CD4-positive, alpha-beta T cell (primary cell): ENCODE measurements at regions not wholly inside any gene's neighbourhood (a gene's known extent, or its start where the extent isn't known, plus 50 kb on each side); places are given as distances from the start of the nearest gene placed in this dataset.

Experiments
- ATAC-seq: fragments of 200-7000 bp; cut with Tn5 transposase; one replicate; pipeline ENCODE4 v1.10.0; 2022; ENCODE audit warnings: mild to moderate bottlenecking; ENCODE audit not compliant: poor library complexity
- CTCF ChIA-PET: fragments of 350-600 bp; sonication (Branson Sonifier 250); formaldehyde crosslinking; loops from one replicate; lab custom pipeline; 2021; ENCODE audit warnings: antibody characterized with exemption, inconsistent platforms; lab: Charles Lee
- POLR2A ChIA-PET: fragments of 350-600 bp; sonication (Branson Sonifier 250); formaldehyde crosslinking; loops from one replicate; lab custom pipeline; 2021; ENCODE audit warnings: antibody characterized with exemption, inconsistent platforms; lab: Charles Lee
- DNase-seq, 14 experiments: peaks; one replicate each; pipeline ENCODE4 v3.0.0-alpha.2; 2013 to 2020; ENCODE audit warnings: mixed read lengths in 2 of 14
- H3K27ac ChIP-seq, 2 donors: one replicate each; pipeline versions ENCODE4 v1.5.1 to v1.7.0; 2013; ENCODE audit warnings: low read length in 2 of 2, low read depth in 1 of 2, mild to moderate bottlenecking in 1 of 2
- H3K27me3 ChIP-seq, 2 experiments: 1 replicate in 1 of 2; 2 replicates in 1 of 2; pipeline versions ENCODE4 v1.6.1 to v1.7.0; 2013; ENCODE audit warnings: low read length in 2 of 2, control low read depth in 1 of 2, mild to moderate bottlenecking in 1 of 2, moderate library complexity in 1 of 2; ENCODE audit not compliant: insufficient read depth in 2 of 2, control insufficient read depth in 1 of 2
- H3K36me3 ChIP-seq: one replicate; pipeline ENCODE4 v1.6.1; 2013; ENCODE audit warnings: low read length, control low read depth; ENCODE audit not compliant: insufficient read depth
- H3K4me1 ChIP-seq: one replicate; pipeline ENCODE4 v1.6.1; 2013; ENCODE audit warnings: low read length, control low read depth; ENCODE audit not compliant: insufficient read depth
- H3K4me3 ChIP-seq: one replicate; pipeline ENCODE4 v1.5.1; 2013; ENCODE audit warnings: mild to moderate bottlenecking, low read length, moderate library complexity
- H3K9me3 ChIP-seq, 2 experiments: 1 replicate in 1 of 2; 2 replicates in 1 of 2; pipeline versions ENCODE4 v1.6.1 to v1.7.0; 2013; ENCODE audit warnings: low read length in 2 of 2, mild to moderate bottlenecking in 2 of 2, control low read depth in 1 of 2, moderate library complexity in 1 of 2; ENCODE audit not compliant: control insufficient read depth in 1 of 2, insufficient read depth in 1 of 2
- H3K27ac Mint-ChIP-seq: one replicate; pipeline ENCODE4 v1.8.0; 2020; ENCODE audit warnings: mixed read lengths
- H3K27me3 Mint-ChIP-seq: one replicate; pipeline ENCODE4 v1.8.0; 2021; ENCODE audit warnings: mixed read lengths
- H3K36me3 Mint-ChIP-seq: one replicate; pipeline ENCODE4 v1.8.0; 2021; ENCODE audit warnings: low read depth, mixed read lengths
- H3K4me1 Mint-ChIP-seq: one replicate; pipeline ENCODE4 v1.8.0; 2021; ENCODE audit warnings: low read depth, mixed read lengths
- H3K4me3 Mint-ChIP-seq: one replicate; pipeline ENCODE4 v1.8.0; 2020; ENCODE audit warnings: mild to moderate bottlenecking, mixed read lengths
- H3K9me3 Mint-ChIP-seq: one replicate; pipeline ENCODE4 v1.8.0; 2020; ENCODE audit warnings: mixed read lengths
- intact Hi-C, 2 experiments: fragments of 100-400 bp; cut with DNase I in 1 of 2; cut with micrococcal nuclease in 1 of 2; formaldehyde crosslinking; loops; one replicate each; pipeline versions ENCODE4 v1.15.1 to v1.9.0; 2023 to 2025; cut with DNase I, micrococcal nuclease
- TF ChIP-seq, protein P1 (sequence below): fragments of 200-600 bp; IDR thresholded peaks from one replicate; pipeline ENCODE4 v1.8.0; 2022; ENCODE audit warnings: antibody characterized with exemption, mild to moderate bottlenecking

DNA sequence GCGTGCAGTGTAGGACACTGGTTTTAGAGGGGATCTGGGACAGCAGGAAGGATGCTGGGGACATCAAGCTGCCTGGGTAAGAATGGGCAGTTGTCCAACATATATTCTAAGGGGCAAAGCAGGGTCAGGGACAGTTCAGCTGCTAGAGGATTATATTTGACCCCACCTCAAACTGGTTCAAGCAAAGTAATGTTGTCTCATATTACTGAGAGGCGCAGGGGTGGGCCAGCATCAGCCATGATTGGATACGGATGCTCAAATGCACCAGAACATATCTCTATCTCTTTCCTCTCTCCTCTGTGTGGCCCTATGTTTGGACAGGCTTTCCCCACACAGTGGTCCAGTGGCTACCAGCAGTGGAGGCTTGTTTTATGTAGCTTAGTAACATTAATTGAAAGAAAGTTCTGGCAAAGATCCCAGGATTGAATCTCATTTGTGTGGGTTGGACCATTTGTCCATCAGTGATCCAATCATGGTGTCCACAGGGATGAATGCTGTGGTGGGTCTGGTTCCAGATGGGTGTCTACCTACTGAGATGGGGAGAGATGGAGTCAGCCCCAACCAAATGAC lies 49.8 kb upstream of the RGMA start:
- Mint-ChIP-seq H3K27ac (no peak overlapping the region), H3K9me3 (no peaks in the 10 kb centered on the region), H3K4me3 (no peak overlapping the region), H3K27me3 (no peaks in the 10 kb centered on the region), H3K4me1 (peaks cover 17% of the 10 kb centered on the region), H3K36me3 (no peaks in the 10 kb centered on the region)
- no peak overlapping the region for H3K4me3 ChIP-seq
- DNase-seq (no peak), ATAC-seq (no peak)
- H3K27ac ChIP-seq: no peak overlapping the region
- no peaks in the 10 kb centered on the region for H3K36me3 ChIP-seq
- H3K4me1 ChIP-seq: peaks cover 14% of the 10 kb centered on the region
- H3K27me3 ChIP-seq: no peaks in the 10 kb centered on the region
- H3K9me3 ChIP-seq: peaks cover 0 to 4% of the 10 kb centered on the region in 2 experiments
- TF ChIP-seq, protein P1, sequence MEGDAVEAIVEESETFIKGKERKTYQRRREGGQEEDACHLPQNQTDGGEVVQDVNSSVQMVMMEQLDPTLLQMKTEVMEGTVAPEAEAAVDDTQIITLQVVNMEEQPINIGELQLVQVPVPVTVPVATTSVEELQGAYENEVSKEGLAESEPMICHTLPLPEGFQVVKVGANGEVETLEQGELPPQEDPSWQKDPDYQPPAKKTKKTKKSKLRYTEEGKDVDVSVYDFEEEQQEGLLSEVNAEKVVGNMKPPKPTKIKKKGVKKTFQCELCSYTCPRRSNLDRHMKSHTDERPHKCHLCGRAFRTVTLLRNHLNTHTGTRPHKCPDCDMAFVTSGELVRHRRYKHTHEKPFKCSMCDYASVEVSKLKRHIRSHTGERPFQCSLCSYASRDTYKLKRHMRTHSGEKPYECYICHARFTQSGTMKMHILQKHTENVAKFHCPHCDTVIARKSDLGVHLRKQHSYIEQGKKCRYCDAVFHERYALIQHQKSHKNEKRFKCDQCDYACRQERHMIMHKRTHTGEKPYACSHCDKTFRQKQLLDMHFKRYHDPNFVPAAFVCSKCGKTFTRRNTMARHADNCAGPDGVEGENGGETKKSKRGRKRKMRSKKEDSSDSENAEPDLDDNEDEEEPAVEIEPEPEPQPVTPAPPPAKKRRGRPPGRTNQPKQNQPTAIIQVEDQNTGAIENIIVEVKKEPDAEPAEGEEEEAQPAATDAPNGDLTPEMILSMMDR: no peak
- POLR2A ChIA-PET: no interaction called here
- intact Hi-C loops: no loop called here
- CTCF ChIA-PET: no interaction called here
